MM.1S (cell line): ENCODE measurements at regions not wholly inside any gene's neighbourhood (a gene's known extent, or its start where the extent isn't known, plus 50 kb on each side); places are given as distances from the start of the nearest gene placed in this dataset.
"Not testable (repeated sequence)": the region's sequence is repeated elsewhere in the genome, so short reads cannot be mapped to it uniquely, and the experiment has no call there.

Source experiments
- DNase-seq: peaks from one replicate; pipeline ENCODE4 v3.0.0-alpha.2; 2015
- H2AFZ ChIP-seq: fragments of 300-600 bp; sonication (generic); 2 replicates; pipeline ENCODE4 v1.6.0; 2016; ENCODE audit warnings: antibody characterized with exemption, low read length
- H3F3A ChIP-seq: fragments of 300-600 bp; sonication (generic); 2 replicates; pipeline ENCODE4 v1.6.1; 2016; ENCODE audit warnings: mild to moderate bottlenecking, antibody characterized with exemption, low read length, moderate library complexity, mixed read lengths; ENCODE audit not compliant: insufficient read depth
- H3K27ac ChIP-seq: fragments of 300-600 bp; sonication (generic); 2 replicates; pipeline ENCODE4 v1.5.1; 2016; ENCODE audit warnings: mild to moderate bottlenecking, low read length
- H3K27me3 ChIP-seq: fragments of 300-600 bp; sonication (generic); replicated peaks from 2 replicates; pipeline ENCODE4 v1.6.0; 2016; ENCODE audit warnings: low read length; ENCODE audit not compliant: insufficient read depth
- H3K36me3 ChIP-seq: fragments of 300-600 bp; sonication (generic); replicated peaks from 2 replicates; pipeline ENCODE4 v1.6.1; 2016; ENCODE audit warnings: mild to moderate bottlenecking, low read length, mixed read lengths; ENCODE audit not compliant: insufficient read depth
- H3K4me1 ChIP-seq: fragments of 300-600 bp; sonication (generic); 2 replicates; pipeline ENCODE4 v1.6.1; 2016; ENCODE audit warnings: low read length, mixed read lengths
- H3K4me2 ChIP-seq: fragments of 300-600 bp; sonication (generic); 2 replicates; pipeline ENCODE4 v1.6.0; 2016; ENCODE audit warnings: low read depth, low read length
- H3K4me3 ChIP-seq: fragments of 300-600 bp; sonication (generic); 2 replicates; pipeline ENCODE4 v1.5.1; 2016; ENCODE audit warnings: low read length, mixed read lengths
- H3K79me2 ChIP-seq: fragments of 300-600 bp; sonication (generic); 2 replicates; pipeline ENCODE4 v1.6.1; 2016; ENCODE audit warnings: mixed run types, low read length, mixed read lengths
- H3K9ac ChIP-seq: fragments of 300-600 bp; sonication (generic); 2 replicates; pipeline ENCODE4 v1.6.1; 2016; ENCODE audit warnings: low read length, mixed read lengths
- H3K9me2 ChIP-seq: fragments of 300-600 bp; sonication (generic); replicated peaks from 2 replicates; pipeline ENCODE4 v1.6.1; 2016; ENCODE audit warnings: mild to moderate bottlenecking, low read length, mixed read lengths; ENCODE audit not compliant: insufficient read depth
- H3K9me3 ChIP-seq: fragments of 300-600 bp; sonication (generic); replicated peaks from 2 replicates; pipeline ENCODE4 v1.6.1; 2016; ENCODE audit warnings: mild to moderate bottlenecking, low read length, mixed read lengths; ENCODE audit not compliant: insufficient read depth
- H4K20me1 ChIP-seq: fragments of 300-600 bp; sonication (generic); 2 replicates; pipeline ENCODE4 v1.6.1; 2016; ENCODE audit warnings: mild to moderate bottlenecking, low read length, moderate library complexity, mixed read lengths; ENCODE audit not compliant: insufficient read depth
- CTCF ChIP-seq: fragments of 300-600 bp; sonication (generic); IDR thresholded peaks from 2 replicates; pipeline ENCODE4 v1.5.1; 2016; ENCODE audit warnings: antibody characterized with exemption, low read length, mixed read lengths
- EZH2 ChIP-seq: fragments of 300-600 bp; sonication (generic); optimal IDR thresholded peaks from 2 replicates; pipeline ENCODE3; 2017; ENCODE audit warnings: low read depth, mild to moderate bottlenecking, antibody characterized with exemption, low read length, mixed read lengths
- EZH2phosphoT487 ChIP-seq: fragments of 300-600 bp; sonication (generic); IDR thresholded peaks from 2 replicates; pipeline ENCODE4 v1.6.1; 2018; ENCODE audit warnings: antibody characterized with exemption, low read length

GRCh38 chr18:35811896-35812295, 160.6 kb upstream of the RMP24 start:
- Histone ChIP-seq H2AFZ (no peak overlapping the region), H3K9me2 (no peaks in the 10 kb centered on the region), H3K9me3 (no peaks in the 10 kb centered on the region), H3K9ac (no peak overlapping the region), H3F3A (no peaks in the 10 kb centered on the region; the same call in 1 of the 2 replicates), H3K4me2 (no peak overlapping the region), H3K36me3 (no peaks in the 10 kb centered on the region), H3K79me2 (no peaks in the 10 kb centered on the region), H3K4me1 (peaks cover 11% of the 10 kb centered on the region), H3K27ac (no peak overlapping the region), H3K27me3 (no peaks in the 10 kb centered on the region), H4K20me1 (no peaks in the 10 kb centered on the region), H3K4me3 (no peak overlapping the region)
- TF ChIP-seq EZH2phosphoT487: no peak
- no peak for TF ChIP-seq CTCF
- TF ChIP-seq EZH2: no peak
- DNase-seq: peak; percentile 26

GRCh38 chr18:35815011-35815410, 157.5 kb upstream of the RMP24 start:
- not testable (repeated sequence) for H3K9me3 ChIP-seq, H3K4me3 ChIP-seq, H3F3A ChIP-seq, H3K27ac ChIP-seq, H3K4me1 ChIP-seq, H3K4me2 ChIP-seq, DNase-seq, H3K27me3 ChIP-seq, H4K20me1 ChIP-seq, H3K9ac ChIP-seq, H3K36me3 ChIP-seq, H3K79me2 ChIP-seq, H2AFZ ChIP-seq, H3K9me2 ChIP-seq

- Histone ChIP-seq H4K20me1 (no peaks in the 10 kb centered on the region), H3K79me2 (no peaks in the 10 kb centered on the region), H3K27me3 (no peaks in the 10 kb centered on the region), H3K4me1 (no peaks in the 10 kb centered on the region), H2AFZ (no peak overlapping the region), H3K4me3 (no peak overlapping the region), H3K36me3 (no peaks in the 10 kb centered on the region), H3K27ac (no peak overlapping the region), H3K9ac (no peak overlapping the region), H3K9me3 (no peaks in the 10 kb centered on the region), H3K4me2 (no peak overlapping the region), H3K9me2 (no peaks in the 10 kb centered on the region), H3F3A (no peaks in the 10 kb centered on the region)
- no peak for DNase-seq
- no peak for TF ChIP-seq EZH2phosphoT487
- no peak for TF ChIP-seq EZH2
Observed at GRCh38 chr18:35816003-35816402, 156.5 kb upstream of the RMP24 start.

- no peak overlapping the region for H2AFZ ChIP-seq
- TF ChIP-seq EZH2 (no peak), EZH2phosphoT487 (no peak), CTCF (no peak)
- H3F3A ChIP-seq: no peaks in the 10 kb centered on the region
- H3K36me3 ChIP-seq: no peaks in the 10 kb centered on the region
- H3K4me3 ChIP-seq: no peak overlapping the region
- no peaks in the 10 kb centered on the region for H3K27me3 ChIP-seq
- H3K4me2 ChIP-seq: no peak overlapping the region
- H4K20me1 ChIP-seq: no peaks in the 10 kb centered on the region
- H3K27ac ChIP-seq: no peak overlapping the region
- H3K4me1 ChIP-seq: no peaks in the 10 kb centered on the region
- DNase-seq: no peak
- H3K9ac ChIP-seq: no peak overlapping the region
- H3K9me3 ChIP-seq: no peaks in the 10 kb centered on the region
- no peaks in the 10 kb centered on the region for H3K9me2 ChIP-seq
- H3K79me2 ChIP-seq: no peaks in the 10 kb centered on the region
Observed at GRCh38 chr18:35817604-35818352, 154.7 kb upstream of the RMP24 start.
